ENCODE measurements at regions not wholly inside any gene's neighbourhood (a gene's known extent, or its start where the extent isn't known, plus 50 kb on each side); places are given as distances from the start of the nearest gene placed in this dataset.

GRCh38 chr6:163893609-163894189 is 479.2 kb downstream of the QKI start:
- Histone ChIP-seq H3K4me2 (ENCODE audit: low read depth, low read length, poor library complexity, severe bottlenecking) (no peak overlapping the region), H4K20me1 (ENCODE audit: insufficient read depth, low read length, poor library complexity, severe bottlenecking) (no peaks in the 10 kb centered on the region), H3K36me3 (ENCODE audit: insufficient read depth, low read length) (no peaks in the 10 kb centered on the region), H2AFZ (ENCODE audit: low read length) (no peak overlapping the region), H3K79me2 (ENCODE audit: insufficient read depth, low read length) (no peaks in the 10 kb centered on the region), H3K4me3 (ENCODE audit: low read length, poor library complexity, severe bottlenecking) (no peak overlapping the region), H3K9ac (ENCODE audit: low read depth, low read length, poor library complexity, severe bottlenecking) (no peak overlapping the region), H3K4me1 (ENCODE audit: insufficient read depth, low read length, poor library complexity, severe bottlenecking) (no peaks in the 10 kb centered on the region), H3K9me2 (replicated peaks; ENCODE audit: low read depth, low read length) (no peaks in the 10 kb centered on the region), H3K9me3 (ENCODE audit: insufficient read depth, low read depth, low read length) (no peaks in the 10 kb centered on the region), H3K27me3 (ENCODE audit: insufficient read depth, low read length, poor library complexity, severe bottlenecking) (no peaks in the 10 kb centered on the region), H3F3A (ENCODE audit: low read depth) (no peaks in the 10 kb centered on the region)
- TF ChIP-seq, protein P1, sequence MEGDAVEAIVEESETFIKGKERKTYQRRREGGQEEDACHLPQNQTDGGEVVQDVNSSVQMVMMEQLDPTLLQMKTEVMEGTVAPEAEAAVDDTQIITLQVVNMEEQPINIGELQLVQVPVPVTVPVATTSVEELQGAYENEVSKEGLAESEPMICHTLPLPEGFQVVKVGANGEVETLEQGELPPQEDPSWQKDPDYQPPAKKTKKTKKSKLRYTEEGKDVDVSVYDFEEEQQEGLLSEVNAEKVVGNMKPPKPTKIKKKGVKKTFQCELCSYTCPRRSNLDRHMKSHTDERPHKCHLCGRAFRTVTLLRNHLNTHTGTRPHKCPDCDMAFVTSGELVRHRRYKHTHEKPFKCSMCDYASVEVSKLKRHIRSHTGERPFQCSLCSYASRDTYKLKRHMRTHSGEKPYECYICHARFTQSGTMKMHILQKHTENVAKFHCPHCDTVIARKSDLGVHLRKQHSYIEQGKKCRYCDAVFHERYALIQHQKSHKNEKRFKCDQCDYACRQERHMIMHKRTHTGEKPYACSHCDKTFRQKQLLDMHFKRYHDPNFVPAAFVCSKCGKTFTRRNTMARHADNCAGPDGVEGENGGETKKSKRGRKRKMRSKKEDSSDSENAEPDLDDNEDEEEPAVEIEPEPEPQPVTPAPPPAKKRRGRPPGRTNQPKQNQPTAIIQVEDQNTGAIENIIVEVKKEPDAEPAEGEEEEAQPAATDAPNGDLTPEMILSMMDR (conservative IDR thresholded peaks at IDR 0.05; ENCODE audit: low read length), result no peak
- TF ChIP-seq EZH2phosphoT487 (IDR thresholded peaks at IDR 0.05; ENCODE audit: borderline replicate concordance), result no peak

DNA sequence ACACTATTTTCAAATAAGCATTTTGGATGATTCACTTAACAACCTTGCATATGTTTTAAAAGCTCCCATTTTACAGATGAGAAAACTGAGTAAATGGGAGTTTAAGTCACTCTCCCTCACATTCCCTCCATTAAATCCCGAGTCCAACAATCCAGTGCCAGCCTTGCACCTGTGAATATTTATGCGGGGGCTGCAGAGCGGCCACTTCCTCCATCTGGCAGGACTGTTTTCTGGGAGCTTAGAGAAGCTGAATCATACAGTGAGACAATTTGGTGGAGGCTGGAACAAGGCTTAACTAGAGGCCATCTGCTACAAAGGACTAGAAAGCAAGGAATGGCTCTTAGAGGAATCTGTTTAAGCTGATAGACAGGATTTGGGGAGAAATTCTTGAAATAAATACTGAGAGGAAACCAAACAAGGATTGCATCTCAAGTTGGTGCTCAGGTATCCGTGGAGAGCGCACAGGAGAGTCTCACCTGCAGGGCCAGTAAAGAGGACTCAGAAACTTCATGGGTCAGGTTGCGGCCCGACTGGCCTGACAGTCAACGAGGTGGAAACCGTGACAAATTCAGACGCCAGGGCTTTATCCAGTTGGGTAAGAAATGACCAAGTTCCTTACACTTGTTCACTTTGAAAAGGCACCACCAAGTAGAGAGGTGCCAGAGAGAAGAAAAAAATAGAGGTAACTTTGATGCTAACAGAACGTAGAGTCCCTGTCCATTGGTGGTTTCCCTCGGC is 478.5 kb downstream of the QKI start:
- Histone ChIP-seq H2AFZ (ENCODE audit: low read length) (no peak overlapping the region), H3K4me2 (ENCODE audit: low read depth, low read length, poor library complexity, severe bottlenecking) (no peak overlapping the region), H3K4me3 (ENCODE audit: low read length, poor library complexity, severe bottlenecking) (no peak overlapping the region), H4K20me1 (ENCODE audit: insufficient read depth, low read length, poor library complexity, severe bottlenecking) (no peaks in the 10 kb centered on the region), H3K9me2 (replicated peaks; ENCODE audit: low read depth, low read length) (no peaks in the 10 kb centered on the region), H3F3A (ENCODE audit: low read depth) (no peaks in the 10 kb centered on the region), H3K36me3 (ENCODE audit: insufficient read depth, low read length) (no peaks in the 10 kb centered on the region), H3K27me3 (ENCODE audit: insufficient read depth, low read length, poor library complexity, severe bottlenecking) (no peaks in the 10 kb centered on the region), H3K9me3 (ENCODE audit: insufficient read depth, low read depth, low read length) (no peaks in the 10 kb centered on the region), H3K9ac (ENCODE audit: low read depth, low read length, poor library complexity, severe bottlenecking) (no peak overlapping the region), H3K79me2 (ENCODE audit: insufficient read depth, low read length) (no peaks in the 10 kb centered on the region), H3K4me1 (ENCODE audit: insufficient read depth, low read length, poor library complexity, severe bottlenecking) (no peaks in the 10 kb centered on the region)
- TF ChIP-seq, protein P1 (conservative IDR thresholded peaks at IDR 0.05; ENCODE audit: low read length), result no peak
- TF ChIP-seq EZH2phosphoT487 (IDR thresholded peaks at IDR 0.05; ENCODE audit: borderline replicate concordance), result no peak

- Histone ChIP-seq H3K27me3 (ENCODE audit: insufficient read depth, low read length, poor library complexity, severe bottlenecking) (no peaks in the 10 kb centered on the region), H3K9me3 (ENCODE audit: insufficient read depth, low read depth, low read length) (no peaks in the 10 kb centered on the region), H4K20me1 (ENCODE audit: insufficient read depth, low read length, poor library complexity, severe bottlenecking) (no peaks in the 10 kb centered on the region), H3K4me3 (ENCODE audit: low read length, poor library complexity, severe bottlenecking) (no peak overlapping the region), H3K4me1 (ENCODE audit: insufficient read depth, low read length, poor library complexity, severe bottlenecking) (no peaks in the 10 kb centered on the region), H3F3A (ENCODE audit: low read depth) (no peaks in the 10 kb centered on the region), H2AFZ (ENCODE audit: low read length) (no peak overlapping the region), H3K79me2 (ENCODE audit: insufficient read depth, low read length) (no peaks in the 10 kb centered on the region), H3K4me2 (ENCODE audit: low read depth, low read length, poor library complexity, severe bottlenecking) (no peak overlapping the region), H3K9ac (ENCODE audit: low read depth, low read length, poor library complexity, severe bottlenecking) (no peak overlapping the region), H3K9me2 (replicated peaks; ENCODE audit: low read depth, low read length) (no peaks in the 10 kb centered on the region), H3K36me3 (ENCODE audit: insufficient read depth, low read length) (no peaks in the 10 kb centered on the region)
- TF ChIP-seq, protein P1 (conservative IDR thresholded peaks at IDR 0.05; ENCODE audit: low read length), result no peak
- TF ChIP-seq EZH2phosphoT487 (IDR thresholded peaks at IDR 0.05; ENCODE audit: borderline replicate concordance), result no peak
Observed at GRCh38 chr6:163889904-163890514, 475.5 kb downstream of the QKI start.
